ENCODE measurements at regions not wholly inside any gene's neighbourhood (a gene's known extent, or its start where the extent isn't known, plus 50 kb on each side); places are given as distances from the start of the nearest gene placed in this dataset.

GRCh38 chr11:45489281-45489905, 176.0 kb downstream of the CHST1 start:
- no peak for TF ChIP-seq TAF1 (IDR thresholded peaks at IDR 0.05; ENCODE audit: borderline replicate concordance, insufficient read depth, low read length)
- TF ChIP-seq POLR2AphosphoS5 (IDR thresholded peaks at IDR 0.05; ENCODE audit: low read depth, low read length), result no peak
- TF ChIP-seq REST (IDR thresholded peaks at IDR 0.05; ENCODE audit: insufficient read depth in 1 of 2, low read depth in 2 of 2, low read length in 2 of 2), result no peak
- no peak for TF ChIP-seq FOXP2 (optimal IDR thresholded peaks at IDR 0.05; ENCODE audit: borderline replicate concordance, extremely low read depth, extremely low read length, insufficient read depth)
- no peak for TF ChIP-seq SIN3A (IDR thresholded peaks at IDR 0.05; ENCODE audit: borderline replicate concordance, insufficient read depth, low read length)
